Activated CD4-positive, alpha-beta T cell treated with anti-CD3 and anti-CD28 coated beads for 36 hours (primary cell): ENCODE measurements at regions not wholly inside any gene's neighbourhood (a gene's known extent, or its start where the extent isn't known, plus 50 kb on each side); places are given as distances from the start of the nearest gene placed in this dataset.

Source experiments
- ATAC-seq: fragments of 200-7000 bp; cut with Tn5 transposase; one replicate; pipeline ENCODE4 v1.10.0; 2021; ENCODE audit warnings: mild to moderate bottlenecking, moderate library complexity
- CTCF ChIA-PET: fragments of 350-600 bp; sonication (Branson Sonifier 250); formaldehyde crosslinking; loops from one replicate; lab custom pipeline; 2021; ENCODE audit warnings: antibody characterized with exemption; lab: Charles Lee
- POLR2A ChIA-PET: fragments of 350-600 bp; sonication (Branson Sonifier 250); formaldehyde crosslinking; loops from one replicate; lab custom pipeline; 2021; ENCODE audit warnings: antibody characterized with exemption, inconsistent platforms; lab: Charles Lee
- DNase-seq: peaks from one replicate; pipeline ENCODE4 v3.0.0-alpha.2; 2020
- H3K27ac Mint-ChIP-seq: one replicate; pipeline ENCODE4 v1.8.0; 2021; ENCODE audit warnings: mixed read lengths
- H3K27me3 Mint-ChIP-seq: one replicate; pipeline ENCODE4 v1.8.0; 2021; ENCODE audit warnings: mixed read lengths
- H3K36me3 Mint-ChIP-seq: one replicate; pipeline ENCODE4 v1.8.0; 2021; ENCODE audit warnings: low read depth, mixed read lengths
- H3K4me1 Mint-ChIP-seq: one replicate; pipeline ENCODE4 v1.8.0; 2021; ENCODE audit warnings: mixed read lengths
- H3K4me3 Mint-ChIP-seq: one replicate; pipeline ENCODE4 v1.8.0; 2021; ENCODE audit warnings: mild to moderate bottlenecking, moderate library complexity, mixed read lengths
- H3K9me3 Mint-ChIP-seq: one replicate; pipeline ENCODE4 v1.8.0; 2021; ENCODE audit warnings: low read depth, mixed read lengths
- intact Hi-C, 2 experiments: fragments of 100-400 bp; cut with DNase I in 1 of 2; cut with micrococcal nuclease in 1 of 2; formaldehyde crosslinking; loops; one replicate each; pipeline versions ENCODE4 v1.14.2 to v1.15.1; 2022 to 2024; cut with DNase I, micrococcal nuclease

DNA sequence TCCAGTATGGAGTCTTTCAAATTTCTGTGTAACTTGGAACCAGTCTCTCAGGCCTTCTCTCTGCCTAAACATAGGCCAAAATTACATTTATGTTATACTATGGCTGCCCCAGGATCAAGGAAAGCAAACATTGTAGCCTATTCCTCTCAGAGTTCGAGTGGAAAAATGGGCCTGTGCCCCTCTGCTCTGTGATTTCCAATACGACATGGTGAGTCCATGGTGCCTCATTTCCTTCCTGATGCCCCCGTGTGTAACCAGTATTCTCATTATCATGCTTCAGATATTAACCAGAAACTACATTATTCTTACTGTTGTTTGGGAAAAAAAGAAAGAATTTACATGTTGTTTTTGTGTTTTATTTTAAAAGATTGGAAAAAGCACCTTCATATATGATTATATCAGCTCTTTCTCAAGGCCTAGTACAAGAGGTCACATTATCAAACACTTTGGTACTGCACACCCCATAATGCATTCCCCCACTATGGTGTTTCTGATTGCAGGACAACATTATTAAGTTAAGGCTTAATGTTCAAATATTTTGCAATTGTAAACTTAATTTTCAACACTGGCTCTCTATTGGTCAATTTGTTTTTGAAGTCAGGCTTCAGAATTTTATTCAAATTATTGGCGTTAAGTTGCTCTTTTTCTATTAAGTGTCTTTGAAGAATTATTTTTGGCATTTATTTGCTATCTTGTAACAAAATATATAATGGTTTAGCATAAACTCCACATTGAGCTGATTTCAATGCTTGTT, 151.8 kb upstream of the SLC27A6 start:
- intact Hi-C loops = no loop called here
- no peaks in the 10 kb centered on the region for H3K36me3 Mint-ChIP-seq
- ATAC-seq (no peak), DNase-seq (no peak)
- H3K4me1 Mint-ChIP-seq = no peaks in the 10 kb centered on the region
- POLR2A ChIA-PET = interaction anchor here (0.7 kb wide), 1 partner anchor 49 kb away, joined by 3 read pairs; no protein-coding TSS in a partner anchor
- no peak overlapping the region for H3K4me3 Mint-ChIP-seq
- H3K27me3 Mint-ChIP-seq = no peaks in the 10 kb centered on the region
- H3K27ac Mint-ChIP-seq = no peak overlapping the region
- CTCF ChIA-PET = no interaction called here
- peaks cover 3% of the 10 kb centered on the region for H3K9me3 Mint-ChIP-seq

DNA sequence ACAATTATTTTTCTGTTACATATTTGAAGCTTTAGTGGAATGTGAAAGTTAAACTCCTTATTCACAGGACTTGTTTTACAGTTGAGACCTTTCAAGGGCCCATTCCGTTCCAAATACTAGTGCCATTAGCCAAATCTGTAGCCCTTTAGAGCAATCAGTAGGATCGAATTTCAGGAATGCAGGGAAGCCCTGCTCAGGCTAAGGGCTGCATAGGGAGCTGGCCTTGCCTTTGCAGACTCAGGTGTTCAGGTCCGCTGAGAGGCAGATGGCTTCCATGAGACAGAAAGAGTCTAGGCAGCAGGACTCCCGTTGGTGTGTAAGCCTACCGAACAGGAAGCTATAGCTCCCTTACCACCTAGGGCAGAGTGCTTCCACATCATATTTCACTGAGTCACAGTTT, 150.1 kb upstream of the SLC27A6 start:
- peaks cover 3% of the 10 kb centered on the region for H3K9me3 Mint-ChIP-seq
- intact Hi-C loops = no loop called here
- H3K27ac Mint-ChIP-seq = no peak overlapping the region
- POLR2A ChIA-PET = no interaction called here
- ATAC-seq (no peak), DNase-seq (no peak)
- H3K27me3 Mint-ChIP-seq = no peaks in the 10 kb centered on the region
- CTCF ChIA-PET = no interaction called here
- H3K4me1 Mint-ChIP-seq = no peaks in the 10 kb centered on the region
- no peaks in the 10 kb centered on the region for H3K36me3 Mint-ChIP-seq
- no peak overlapping the region for H3K4me3 Mint-ChIP-seq

DNA sequence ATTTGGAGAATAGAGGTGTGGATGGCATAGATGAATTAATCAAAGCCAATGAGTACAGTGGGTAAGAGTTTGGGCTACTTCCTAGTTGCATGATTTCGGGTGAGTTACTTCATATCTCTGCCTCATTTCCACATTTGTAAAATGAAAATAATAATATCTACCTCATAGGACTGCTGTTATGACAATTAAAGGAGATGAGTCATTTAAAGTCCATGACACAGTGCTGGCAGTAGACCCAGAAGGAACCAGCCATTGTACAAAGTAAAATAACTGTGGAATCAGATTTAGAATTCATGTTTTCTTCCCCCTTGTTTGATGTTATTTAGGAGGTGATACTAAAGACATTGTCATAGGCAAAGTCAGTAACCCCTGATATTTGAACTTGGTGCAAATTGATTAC, 139.5 kb upstream of the SLC27A6 start:
- no peak for ATAC-seq
- CTCF ChIA-PET = interaction anchor here (0.5 to 0.8 kb wide), 2 partner anchors 328 to 1257 kb away, joined by 3 to 4 read pairs; no protein-coding TSS in a partner anchor
- intact Hi-C loops = no loop called here

DNA sequence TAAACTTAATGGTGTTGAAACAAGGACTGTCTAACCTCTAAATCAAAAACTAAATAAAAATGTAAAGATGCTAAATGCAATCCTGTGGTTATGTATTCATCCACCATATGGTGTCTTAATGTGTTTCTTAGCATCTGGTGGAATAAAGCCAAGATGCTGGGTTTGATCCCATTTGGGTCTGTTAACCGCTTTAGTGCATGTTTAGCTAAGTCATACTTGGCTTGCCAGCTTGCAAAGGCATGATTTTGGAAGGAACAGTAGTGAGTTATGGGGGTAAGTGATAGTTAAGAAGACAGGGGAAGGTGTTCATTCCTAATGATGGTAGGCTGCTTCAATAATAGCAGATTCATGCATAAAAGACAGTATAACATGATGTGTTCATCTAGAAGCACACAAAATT, 139.0 kb upstream of the SLC27A6 start:
- POLR2A ChIA-PET = no interaction called here
- CTCF ChIA-PET = interaction anchor here (0.5 to 0.8 kb wide), 2 partner anchors 329 to 1257 kb away, joined by 3 to 4 read pairs; no protein-coding TSS in a partner anchor
- Mint-ChIP-seq H3K9me3 (no peaks in the 10 kb centered on the region), H3K4me3 (no peak overlapping the region), H3K27ac (no peak overlapping the region), H3K4me1 (no peaks in the 10 kb centered on the region), H3K27me3 (peaks cover 2% of the 10 kb centered on the region), H3K36me3 (no peaks in the 10 kb centered on the region)
- no peak for ATAC-seq
- intact Hi-C loops = no loop called here
- no peak for DNase-seq

More for the DNA sequence above, 139.5 kb upstream of the SLC27A6 start:
- DNase-seq = no peak
- Mint-ChIP-seq H3K9me3 (no peaks in the 10 kb centered on the region), H3K4me1 (no peaks in the 10 kb centered on the region), H3K27ac (no peak overlapping the region), H3K27me3 (peaks cover 2% of the 10 kb centered on the region), H3K36me3 (no peaks in the 10 kb centered on the region), H3K4me3 (no peak overlapping the region)
- POLR2A ChIA-PET = interaction anchor here (0.7 kb wide), 1 partner anchor 1326 kb away, joined by 3 read pairs; no protein-coding TSS in a partner anchor

DNA sequence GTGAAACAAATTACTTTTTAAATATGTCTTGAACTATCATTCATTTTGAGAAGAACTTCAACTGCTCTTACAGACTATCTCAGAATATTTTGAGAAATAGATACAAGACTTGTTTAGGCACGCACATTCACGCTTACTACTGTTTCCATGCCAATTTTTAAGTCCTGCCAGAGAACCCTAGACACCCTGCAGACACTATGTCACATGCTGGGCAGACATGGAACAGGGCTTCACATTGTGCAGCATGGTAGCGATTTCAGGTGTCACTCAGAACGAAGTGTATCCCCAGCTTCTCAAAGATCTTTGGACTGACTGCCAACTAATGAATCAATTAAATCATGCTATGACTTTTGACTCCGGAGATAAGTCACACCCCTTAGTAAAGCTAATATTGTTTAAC, 128.7 kb upstream of the SLC27A6 start:
- H3K27ac Mint-ChIP-seq = no peak overlapping the region
- no peaks in the 10 kb centered on the region for H3K9me3 Mint-ChIP-seq
- no peaks in the 10 kb centered on the region for H3K4me1 Mint-ChIP-seq
- ATAC-seq (no peak), DNase-seq (no peak)
- no peak overlapping the region for H3K4me3 Mint-ChIP-seq
- H3K27me3 Mint-ChIP-seq = no peaks in the 10 kb centered on the region
- CTCF ChIA-PET = no interaction called here
- intact Hi-C loops = no loop called here
- POLR2A ChIA-PET = no interaction called here
- H3K36me3 Mint-ChIP-seq = no peaks in the 10 kb centered on the region

DNA sequence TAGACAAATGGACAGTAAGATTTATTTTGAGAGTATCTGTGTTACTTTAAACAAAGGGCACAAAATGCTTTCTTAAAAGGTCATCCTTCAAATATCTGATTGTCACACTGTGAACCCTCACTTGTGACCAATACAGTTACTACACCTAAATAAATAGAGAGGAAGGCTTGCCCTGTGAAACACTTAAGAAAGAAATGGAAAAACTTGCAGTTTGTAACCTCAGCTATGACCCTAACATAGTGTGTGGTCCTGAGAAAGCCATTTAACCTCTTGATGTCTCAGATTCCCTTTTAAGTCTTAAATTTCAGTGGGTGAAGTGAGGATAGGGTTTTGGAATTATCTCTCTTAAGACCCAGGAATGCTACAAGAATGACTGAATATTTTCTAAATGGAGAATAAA, 126.7 kb upstream of the SLC27A6 start:
- intact Hi-C loops = no loop called here
- POLR2A ChIA-PET = no interaction called here
- Mint-ChIP-seq H3K27ac (no peak overlapping the region), H3K27me3 (no peaks in the 10 kb centered on the region), H3K4me3 (no peak overlapping the region), H3K9me3 (no peaks in the 10 kb centered on the region), H3K36me3 (no peaks in the 10 kb centered on the region), H3K4me1 (no peaks in the 10 kb centered on the region)
- ATAC-seq = no peak
- no peak for DNase-seq
- CTCF ChIA-PET = interaction anchor here (0.6 kb wide), 1 partner anchor 432 kb away, joined by 3 read pairs; no protein-coding TSS in a partner anchor

DNA sequence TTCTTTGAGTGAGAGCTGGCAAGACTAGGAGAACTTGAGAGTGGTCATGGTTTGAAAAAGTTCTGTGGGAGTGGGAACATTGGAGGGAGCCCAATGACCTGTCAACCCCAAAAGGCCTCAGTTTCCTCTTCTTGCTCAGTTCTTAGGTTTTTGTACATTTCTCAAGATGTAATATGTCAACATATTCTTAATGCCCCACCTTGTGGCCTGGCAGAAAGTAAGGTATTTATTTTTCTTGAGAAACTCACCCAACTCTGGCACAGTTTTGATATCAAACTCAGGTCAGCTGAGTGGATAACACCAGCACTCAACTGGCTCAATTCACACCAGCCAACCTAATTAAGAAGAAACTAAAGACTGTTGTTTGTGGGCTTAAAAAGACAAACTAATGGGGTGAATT, 123.0 kb upstream of the SLC27A6 start:
- ChIA-PET CTCF (no interaction called here), POLR2A (no interaction called here)
- no peaks in the 10 kb centered on the region for H3K4me1 Mint-ChIP-seq
- H3K36me3 Mint-ChIP-seq = no peaks in the 10 kb centered on the region
- ATAC-seq (no peak), DNase-seq (no peak)
- H3K9me3 Mint-ChIP-seq = no peaks in the 10 kb centered on the region
- no peak overlapping the region for H3K4me3 Mint-ChIP-seq
- intact Hi-C loops = loop anchor here (5.0 to 10.0 kb wide), 2 partner anchors 630 to 1277 kb away; no protein-coding TSS in a partner anchor
- H3K27me3 Mint-ChIP-seq = no peaks in the 10 kb centered on the region
- H3K27ac Mint-ChIP-seq = no peak overlapping the region

DNA sequence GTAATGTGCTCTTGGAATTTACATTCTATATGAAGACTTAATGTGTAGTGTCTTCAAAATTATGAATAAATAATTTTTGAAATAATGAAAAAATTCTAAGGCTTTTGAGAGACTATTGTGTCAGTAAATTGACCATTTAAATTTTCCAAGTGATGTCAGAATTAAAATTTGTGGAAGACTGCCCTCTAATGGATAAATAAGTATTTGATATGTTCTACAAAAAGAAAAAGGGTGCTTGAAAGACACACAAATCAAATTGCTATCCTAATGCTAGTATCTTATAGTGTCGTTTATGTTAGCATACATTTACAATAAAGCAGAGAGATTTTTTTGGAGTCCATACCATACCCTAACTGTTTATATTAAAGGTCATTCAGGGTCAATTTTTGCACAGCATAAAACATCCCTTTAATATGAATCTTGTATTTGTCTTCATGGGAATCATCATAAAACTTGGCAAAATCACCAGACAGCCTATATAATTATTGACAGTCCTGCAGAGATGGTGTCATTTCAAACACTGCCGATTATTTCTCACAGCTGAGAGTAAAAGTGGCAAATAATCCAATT, 120.8 kb upstream of the SLC27A6 start:
- Mint-ChIP-seq H3K27ac (no peak overlapping the region), H3K27me3 (no peaks in the 10 kb centered on the region), H3K4me3 (no peak overlapping the region), H3K9me3 (peaks cover 8% of the 10 kb centered on the region), H3K36me3 (no peaks in the 10 kb centered on the region), H3K4me1 (no peaks in the 10 kb centered on the region)
- CTCF ChIA-PET = no interaction called here
- POLR2A ChIA-PET = no interaction called here
- ATAC-seq (no peak), DNase-seq (no peak)
- intact Hi-C loops = loop anchor here (1.0 to 10.0 kb wide), 3 partner anchors 631 to 1280 kb away; no protein-coding TSS in a partner anchor

DNA sequence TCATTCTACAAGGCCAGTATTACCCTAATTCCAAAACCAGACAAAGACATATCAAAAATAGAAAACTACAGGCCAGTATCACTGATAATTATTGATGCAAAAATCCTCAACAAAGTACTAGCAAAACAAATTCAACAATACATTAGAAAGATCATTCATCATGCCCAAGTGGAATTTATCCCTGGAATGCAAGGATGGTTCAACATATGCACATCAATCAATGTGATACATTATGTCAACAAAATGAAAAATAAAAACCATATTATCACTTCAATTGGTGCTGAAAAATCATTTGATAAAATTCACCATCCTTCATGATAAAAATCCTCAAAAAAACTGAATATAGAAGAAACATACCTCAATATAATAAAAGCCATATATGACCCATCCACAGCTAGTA, 115.2 kb upstream of the SLC27A6 start:
- Mint-ChIP-seq H3K27ac (no peak overlapping the region), H3K36me3 (no peaks in the 10 kb centered on the region), H3K9me3 (peaks cover 20% of the 10 kb centered on the region), H3K4me3 (no peak overlapping the region), H3K4me1 (no peaks in the 10 kb centered on the region), H3K27me3 (no peaks in the 10 kb centered on the region)
- DNase-seq (no peak), ATAC-seq (no peak)
- intact Hi-C loops = no loop called here
- CTCF ChIA-PET = no interaction called here
- POLR2A ChIA-PET = no interaction called here

DNA sequence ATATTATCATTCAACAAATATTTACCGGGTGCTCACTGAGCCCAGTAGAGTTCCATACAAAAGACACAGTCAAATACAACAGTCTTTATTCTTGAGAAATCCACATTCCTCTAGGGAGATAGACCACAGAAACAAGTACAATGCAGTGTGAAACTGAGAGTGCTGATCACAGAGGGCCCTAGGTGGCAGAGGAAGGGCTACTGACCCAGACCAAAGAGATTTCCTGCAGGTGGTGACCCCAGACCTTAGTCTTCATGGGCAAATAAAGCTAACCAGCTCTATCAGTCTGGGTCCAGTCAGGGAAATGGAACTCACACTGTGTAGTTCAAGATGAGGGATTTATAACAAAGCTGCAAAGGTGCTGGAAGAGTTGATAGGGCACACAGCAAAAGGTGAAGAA, 110.4 kb upstream of the SLC27A6 start:
- H3K27ac Mint-ChIP-seq = no peak overlapping the region
- H3K4me1 Mint-ChIP-seq = no peaks in the 10 kb centered on the region
- ChIA-PET POLR2A (no interaction called here), CTCF (no interaction called here)
- H3K27me3 Mint-ChIP-seq = no peaks in the 10 kb centered on the region
- H3K9me3 Mint-ChIP-seq = peaks cover 7% of the 10 kb centered on the region
- ATAC-seq = no peak
- DNase-seq = no peak
- intact Hi-C loops = no loop called here
- no peak overlapping the region for H3K4me3 Mint-ChIP-seq
- no peaks in the 10 kb centered on the region for H3K36me3 Mint-ChIP-seq

DNA sequence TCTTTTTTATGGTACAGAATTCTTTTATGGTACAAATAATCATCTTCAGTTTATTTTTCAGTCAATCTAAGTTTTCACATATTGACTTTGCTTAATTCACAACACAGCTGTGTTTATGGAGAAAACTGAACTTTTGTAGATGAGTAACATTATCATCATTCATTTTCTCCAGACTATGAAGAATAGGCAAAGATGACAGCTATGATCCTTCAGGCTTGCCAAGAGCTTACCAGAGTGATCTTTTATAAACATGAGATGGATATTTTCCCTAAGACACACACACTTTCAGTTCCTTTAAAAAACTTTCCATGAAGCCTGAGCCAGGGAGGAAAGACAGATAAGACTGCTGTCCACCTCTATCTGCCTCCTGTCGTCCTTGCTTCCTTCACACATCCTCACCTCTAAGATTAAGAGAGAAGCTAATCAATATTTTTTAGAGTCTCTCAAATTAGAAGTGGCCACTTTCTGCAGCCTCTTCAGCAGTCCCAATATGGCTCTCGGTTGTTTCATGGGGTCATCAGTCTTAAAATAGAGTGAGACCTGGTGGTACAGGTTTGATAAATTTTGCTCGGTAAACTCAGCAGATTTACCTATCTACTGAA, 108.1 kb upstream of the SLC27A6 start:
- CTCF ChIA-PET = no interaction called here

DNA sequence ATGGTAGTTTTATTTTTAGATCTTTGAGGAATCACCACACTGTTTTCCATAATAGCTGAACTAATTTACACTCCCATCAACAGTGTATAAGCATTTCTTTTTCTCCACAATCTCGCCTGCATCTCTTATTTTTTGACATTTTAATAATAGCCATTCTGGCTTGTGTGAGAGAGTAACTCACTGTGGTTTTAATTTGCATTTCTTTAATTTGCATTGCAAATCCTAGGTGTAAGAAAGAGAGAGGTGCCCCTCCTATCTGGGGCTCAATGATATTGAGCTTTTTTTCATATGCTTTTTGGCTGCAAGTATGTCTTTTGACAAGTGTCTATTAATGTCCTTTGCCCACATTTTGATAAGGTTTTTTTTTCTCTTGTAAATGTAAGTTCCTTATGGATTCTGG, 106.3 kb upstream of the SLC27A6 start:
- Mint-ChIP-seq H3K27me3 (no peaks in the 10 kb centered on the region), H3K36me3 (no peaks in the 10 kb centered on the region), H3K9me3 (peaks cover 6% of the 10 kb centered on the region), H3K27ac (no peak overlapping the region), H3K4me3 (no peak overlapping the region), H3K4me1 (no peaks in the 10 kb centered on the region)
- POLR2A ChIA-PET = no interaction called here
- CTCF ChIA-PET = no interaction called here
- ATAC-seq = no peak
- intact Hi-C loops = no loop called here
- no peak for DNase-seq

More for the DNA sequence above, 108.1 kb upstream of the SLC27A6 start:
- intact Hi-C loops = no loop called here
- DNase-seq (no peak), ATAC-seq (no peak)
- Mint-ChIP-seq H3K36me3 (no peaks in the 10 kb centered on the region), H3K27ac (no peak overlapping the region), H3K4me3 (no peak overlapping the region), H3K9me3 (peaks cover 6% of the 10 kb centered on the region), H3K27me3 (no peaks in the 10 kb centered on the region), H3K4me1 (no peaks in the 10 kb centered on the region)
- POLR2A ChIA-PET = no interaction called here
